Femur (tissue), 1 donor: ENCODE measurements at regions not wholly inside any gene's neighbourhood (a gene's known extent, or its start where the extent isn't known, plus 50 kb on each side); places are given as distances from the start of the nearest gene placed in this dataset.

Source experiments
- DNase-seq: peaks from one replicate; pipeline ENCODE4 v3.0.0-alpha.2; 2017

GRCh38 chr4:71163317-71163716 lies 169.9 kb downstream of the DCK start:
- no peak for DNase-seq

GRCh38 chr4:71167083-71167482 lies 171.7 kb upstream of the SLC4A4 start:
- no peak for DNase-seq

- DNase-seq, result no peak
Observed at GRCh38 chr4:71171592-71171991, 167.2 kb upstream of the SLC4A4 start.

- DNase-seq, result no peak
Observed at GRCh38 chr4:71181332-71181731, 157.5 kb upstream of the SLC4A4 start.

GRCh38 chr4:71184195-71184781 lies 154.5 kb upstream of the SLC4A4 start:
- DNase-seq, result peak; percentile 34

GRCh38 chr4:71185037-71185436 lies 153.8 kb upstream of the SLC4A4 start:
- DNase-seq, result no peak

- DNase-seq, result no peak
Observed at GRCh38 chr4:71186257-71186565, 152.6 kb upstream of the SLC4A4 start.

- peak; percentile 74 for DNase-seq
Observed at GRCh38 chr4:71186566-71187403, 152.0 kb upstream of the SLC4A4 start.

GRCh38 chr4:71187404-71188155 lies 151.2 kb upstream of the SLC4A4 start:
- peak; percentile 56 for DNase-seq

GRCh38 chr4:71188156-71188640 lies 150.6 kb upstream of the SLC4A4 start:
- DNase-seq, result no peak

GRCh38 chr4:71188951-71189350 lies 149.9 kb upstream of the SLC4A4 start:
- DNase-seq, result no peak

GRCh38 chr4:71189471-71189870 lies 149.3 kb upstream of the SLC4A4 start:
- DNase-seq, result no peak

GRCh38 chr4:71194454-71194853 lies 144.4 kb upstream of the SLC4A4 start:
- DNase-seq, result no peak

GRCh38 chr4:71195924-71196323 lies 142.9 kb upstream of the SLC4A4 start:
- no peak for DNase-seq

GRCh38 chr4:71198958-71199357 lies 139.9 kb upstream of the SLC4A4 start:
- no peak for DNase-seq

- no peak for DNase-seq
Observed at GRCh38 chr4:71201057-71201456, 137.8 kb upstream of the SLC4A4 start.

- DNase-seq, result no peak
Observed at GRCh38 chr4:71201817-71202576, 136.8 kb upstream of the SLC4A4 start.

- DNase-seq, result no peak
Observed at GRCh38 chr4:71202705-71203104, 136.1 kb upstream of the SLC4A4 start.

GRCh38 chr4:71204056-71204455 lies 134.8 kb upstream of the SLC4A4 start:
- no peak for DNase-seq

- DNase-seq, result no peak
Observed at GRCh38 chr4:71206763-71207162, 132.1 kb upstream of the SLC4A4 start.

GRCh38 chr4:71209161-71209560 lies 129.7 kb upstream of the SLC4A4 start:
- no peak for DNase-seq

- no peak for DNase-seq
Observed at GRCh38 chr4:71210823-71211222, 128.0 kb upstream of the SLC4A4 start.

- DNase-seq, result no peak
Observed at GRCh38 chr4:71211748-71212147, 127.1 kb upstream of the SLC4A4 start.
